Adrenal gland (tissue), 9 donors: ENCODE measurements at regions not wholly inside any gene's neighbourhood (a gene's known extent, or its start where the extent isn't known, plus 50 kb on each side); places are given as distances from the start of the nearest gene placed in this dataset.

Experiments
- DNase-seq, 7 donors: peaks; one replicate each; pipeline ENCODE4 v3.0.0-alpha.2; 2019 to 2020
- H3K27ac ChIP-seq, 5 donors: fragments of 200-600 bp; sonication (generic) in 4 of 5; 1 replicate in 3 of 5; 2 replicates in 2 of 5; pipeline versions ENCODE4 v1.5.1 to v1.8.0; 2016 to 2020; ENCODE audit warnings: mild to moderate bottlenecking in 1 of 5
- H3K27me3 ChIP-seq: fragments of 200-600 bp; 2 replicates; pipeline ENCODE4 v1.8.0; 2021
- H3K36me3 ChIP-seq, 2 donors: fragments of 200-600 bp; replicated peaks in 1 of 2; 1 replicate in 1 of 2; 2 replicates in 1 of 2; pipeline versions ENCODE4 v1.5.1 to v1.8.0; 2018 to 2022
- H3K4me1 ChIP-seq, 2 donors: fragments of 200-600 bp; replicated peaks in 1 of 2; 1 replicate in 1 of 2; 2 replicates in 1 of 2; pipeline versions ENCODE4 v1.5.1 to v1.8.0; 2018 to 2021
- H3K4me3 ChIP-seq, 4 donors: fragments of 200-600 bp; sonication (generic) in 3 of 4; one replicate each; pipeline ENCODE4 v1.5.1; 2016 to 2018
- H3K9me3 ChIP-seq, 3 donors: fragments of 200-600 bp; sonication (generic) in 1 of 3; replicated peaks in 1 of 3; 1 replicate in 2 of 3; 2 replicates in 1 of 3; pipeline versions ENCODE4 v1.5.1 to v1.8.0; 2016 to 2021
- POLR2A ChIP-seq, 2 donors: fragments of 450-650 bp; IDR thresholded peaks; one replicate each; pipeline ENCODE4 v1.6.1; 2017; ENCODE audit warnings: antibody characterized with exemption in 2 of 2, mild to moderate bottlenecking in 2 of 2, moderate library complexity in 1 of 2
- WGBS, 4 donors: extraction: QIAGEN DNeasy Blood & Tissue Kit in 2 of 4; methylation state at CpG; one replicate each; pipeline versions ENCODE4 v1.1.5 to v1.1.7; 2013 to 2017; 5-methylcytosine and 5-hydroxymethylcytosine counted together
- intact Hi-C, 2 donors: fragments of 100-400 bp; cut with DNase I; formaldehyde crosslinking; loops; one replicate each; pipeline versions ENCODE4 v1.14.1 to v1.15.0; 2022 to 2023
- TF ChIP-seq, protein P1 (sequence below), 6 experiments: fragments of 450-650 bp in 4 of 6; fragments of 200-600 bp in 2 of 6; sonication (generic) in 1 of 6; IDR thresholded peaks; 1 replicate in 5 of 6; 2 replicates in 1 of 6; pipeline versions ENCODE4 v1.5.1 to v1.8.0; 2016 to 2021; ENCODE audit warnings: antibody characterized with exemption in 6 of 6, mild to moderate bottlenecking in 2 of 6, moderate library complexity in 1 of 6
- donor health status: healthy with polysubstance abuse.
- donor health status: Bipolar disorder and iron deficiency.
- donor health status: DM: yes; HTN: yes; CAD: no.
- donor health status: DM: no; HTN: no; CAD: no.
- donor health status: DM: no; HTN: no; CAD: no.

DNA sequence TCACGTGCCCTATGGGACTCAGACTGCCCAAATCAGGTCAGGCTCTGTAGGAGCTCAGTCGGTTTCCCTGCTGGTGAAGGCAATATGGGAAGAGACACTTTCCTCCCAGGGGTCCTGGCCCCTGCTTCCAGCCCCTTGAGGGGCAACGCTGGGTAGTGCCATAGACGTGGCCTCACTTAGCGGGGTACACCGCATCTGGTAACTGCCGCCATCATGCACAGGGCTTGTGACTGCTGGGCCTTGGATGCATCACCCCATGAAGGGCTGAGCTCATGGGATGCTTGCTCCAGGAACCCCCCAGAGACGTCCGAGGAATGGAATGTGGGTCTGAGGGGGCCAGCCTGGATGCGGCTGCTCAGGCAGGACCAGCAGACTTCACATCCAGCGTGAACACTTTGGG lies 127.3 kb upstream of the HDAC4 start:
- H3K9me3 ChIP-seq, result peaks cover 0 to 3% (median 0%) of the 10 kb centered on the region in 3 donors
- no peak for DNase-seq
- H3K27me3 ChIP-seq, result no peaks in the 10 kb centered on the region
- H3K27ac ChIP-seq, result no peak overlapping the region
- H3K4me3 ChIP-seq, result no peak overlapping the region
- no peaks in the 10 kb centered on the region for H3K4me1 ChIP-seq
- H3K36me3 ChIP-seq, result no peaks in the 10 kb centered on the region
- intact Hi-C loops, result no loop called here
- TF ChIP-seq, protein P1, sequence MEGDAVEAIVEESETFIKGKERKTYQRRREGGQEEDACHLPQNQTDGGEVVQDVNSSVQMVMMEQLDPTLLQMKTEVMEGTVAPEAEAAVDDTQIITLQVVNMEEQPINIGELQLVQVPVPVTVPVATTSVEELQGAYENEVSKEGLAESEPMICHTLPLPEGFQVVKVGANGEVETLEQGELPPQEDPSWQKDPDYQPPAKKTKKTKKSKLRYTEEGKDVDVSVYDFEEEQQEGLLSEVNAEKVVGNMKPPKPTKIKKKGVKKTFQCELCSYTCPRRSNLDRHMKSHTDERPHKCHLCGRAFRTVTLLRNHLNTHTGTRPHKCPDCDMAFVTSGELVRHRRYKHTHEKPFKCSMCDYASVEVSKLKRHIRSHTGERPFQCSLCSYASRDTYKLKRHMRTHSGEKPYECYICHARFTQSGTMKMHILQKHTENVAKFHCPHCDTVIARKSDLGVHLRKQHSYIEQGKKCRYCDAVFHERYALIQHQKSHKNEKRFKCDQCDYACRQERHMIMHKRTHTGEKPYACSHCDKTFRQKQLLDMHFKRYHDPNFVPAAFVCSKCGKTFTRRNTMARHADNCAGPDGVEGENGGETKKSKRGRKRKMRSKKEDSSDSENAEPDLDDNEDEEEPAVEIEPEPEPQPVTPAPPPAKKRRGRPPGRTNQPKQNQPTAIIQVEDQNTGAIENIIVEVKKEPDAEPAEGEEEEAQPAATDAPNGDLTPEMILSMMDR (IDR thresholded peaks at IDR 0.05), result no peak
- no peak for TF ChIP-seq POLR2A (IDR thresholded peaks at IDR 0.05)
- 79 to 92% (median 84%) methylated on average over 3 to 11 of the region's 11 CpGs for WGBS, 4 donors

DNA sequence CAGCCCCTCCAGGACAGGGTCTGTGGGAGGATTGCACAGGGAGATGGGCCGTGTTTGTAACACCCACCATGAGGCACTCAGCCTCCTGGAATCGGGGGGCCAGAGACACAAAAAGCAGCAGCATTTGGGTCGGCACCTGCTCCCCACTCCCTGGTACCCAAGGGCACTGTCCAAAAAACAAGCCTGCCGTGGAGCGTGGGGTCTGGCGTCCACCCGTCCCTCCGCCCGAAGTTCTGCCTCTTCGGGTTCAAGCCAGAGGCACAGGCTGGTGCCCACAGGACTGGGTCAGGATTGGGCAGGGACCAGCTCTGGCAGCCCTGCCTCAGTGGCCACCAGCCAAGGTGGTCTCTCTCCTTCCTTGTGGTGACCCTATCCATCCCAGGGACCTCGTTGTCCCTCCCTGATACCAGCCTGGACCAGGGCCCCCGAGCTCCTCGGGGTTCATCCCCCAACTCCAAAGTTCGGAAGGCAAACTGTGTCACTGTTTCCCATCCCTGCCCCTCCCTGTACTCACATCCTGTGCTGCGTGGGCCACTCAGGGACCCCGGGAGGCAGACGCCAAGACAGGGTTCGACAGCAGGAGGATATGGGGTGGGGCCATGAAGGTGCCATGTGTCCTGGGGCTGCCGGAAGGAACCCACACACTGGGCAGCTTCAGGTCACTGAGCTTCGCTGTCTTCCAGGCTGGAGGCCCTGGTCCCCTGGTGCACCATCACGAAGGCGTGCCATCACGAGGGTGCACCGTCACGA lies 126.0 kb upstream of the HDAC4 start:
- WGBS, 4 donors, result 82 to 100% (median 87%) methylated on average over 3 to 25 of the region's 25 CpGs
- TF ChIP-seq, protein P1 (IDR thresholded peaks at IDR 0.05), result no peak
- TF ChIP-seq POLR2A (IDR thresholded peaks at IDR 0.05), result no peak
- no peaks in the 10 kb centered on the region for H3K36me3 ChIP-seq
- H3K4me3 ChIP-seq, result no peak overlapping the region
- H3K4me1 ChIP-seq, result no peaks in the 10 kb centered on the region
- H3K27me3 ChIP-seq, result no peaks in the 10 kb centered on the region
- peaks cover 0 to 3% (median 0%) of the 10 kb centered on the region in 3 donors for H3K9me3 ChIP-seq
- intact Hi-C loops, result no loop called here
- no peak for DNase-seq
- no peak overlapping the region for H3K27ac ChIP-seq

DNA sequence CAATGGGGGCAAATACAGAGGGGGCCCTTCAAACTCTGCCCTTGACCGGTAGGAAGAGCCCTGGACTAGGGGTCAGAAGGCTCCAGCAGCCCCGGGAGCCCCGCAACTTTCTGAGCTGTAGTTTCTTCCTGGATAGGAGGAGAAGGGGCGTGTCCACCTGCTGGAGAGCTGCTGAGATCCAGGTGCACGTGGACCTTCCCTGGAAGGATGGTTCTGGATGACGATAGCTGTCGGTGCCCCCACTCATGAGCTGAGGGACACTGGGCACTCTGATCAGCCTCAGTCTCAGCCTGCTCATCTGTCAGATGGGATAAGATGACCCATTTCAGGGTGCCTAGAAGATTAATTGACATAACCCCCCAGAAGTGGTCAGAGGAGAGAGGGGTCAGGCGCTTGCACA lies 125.2 kb upstream of the HDAC4 start:
- DNase-seq, result no peak
- TF ChIP-seq, protein P1 (IDR thresholded peaks at IDR 0.05), result no peak
- no peak for TF ChIP-seq POLR2A (IDR thresholded peaks at IDR 0.05)
- H3K4me1 ChIP-seq, result no peaks in the 10 kb centered on the region
- H3K9me3 ChIP-seq, result peaks cover 0 to 2% (median 0%) of the 10 kb centered on the region in 3 donors
- no peaks in the 10 kb centered on the region for H3K27me3 ChIP-seq
- WGBS, 4 donors, result 55 to 77% (median 70%) methylated on average over 3 to 8 of the region's 8 CpGs
- H3K27ac ChIP-seq, result no peak overlapping the region
- no peak overlapping the region for H3K4me3 ChIP-seq
- intact Hi-C loops, result no loop called here
- no peaks in the 10 kb centered on the region for H3K36me3 ChIP-seq

DNA sequence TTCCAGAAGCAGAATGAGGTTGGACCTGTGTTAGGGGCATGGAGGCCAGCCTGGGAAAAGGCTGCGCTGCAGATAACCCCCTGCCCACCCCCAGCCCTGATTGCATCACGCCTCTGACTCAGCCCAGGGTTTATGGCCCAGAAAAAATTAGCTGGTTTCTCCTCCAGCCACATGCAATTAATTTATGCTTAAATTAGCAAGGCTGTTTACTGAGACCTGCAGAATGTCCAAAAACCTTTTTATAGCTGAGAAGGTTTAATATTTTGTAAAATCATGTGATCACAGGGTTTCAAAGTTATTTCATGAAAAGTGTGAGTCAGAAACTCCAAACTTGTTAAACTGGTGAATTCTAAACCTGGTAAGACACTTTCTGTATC lies 123.1 kb upstream of the HDAC4 start:
- peak in 1 of 7 donors; percentile 34 for DNase-seq
- Histone ChIP-seq H3K27ac (no peak overlapping the region), H3K9me3 (no peaks in the 10 kb centered on the region), H3K27me3 (no peaks in the 10 kb centered on the region), H3K36me3 (no peaks in the 10 kb centered on the region), H3K4me1 (no peaks in the 10 kb centered on the region), H3K4me3 (no peak overlapping the region)
- no peak for TF ChIP-seq POLR2A (IDR thresholded peaks at IDR 0.05)
- TF ChIP-seq, protein P1 (IDR thresholded peaks at IDR 0.05), result no peak
- intact Hi-C loops, result no loop called here
- WGBS, 4 donors, result 13 to 26% (median 21%) methylated on average over 2 of the region's 2 CpGs
